ENCODE measurements at regions not wholly inside any gene's neighbourhood (a gene's known extent, or its start where the extent isn't known, plus 50 kb on each side); places are given as distances from the start of the nearest gene placed in this dataset.

DNA sequence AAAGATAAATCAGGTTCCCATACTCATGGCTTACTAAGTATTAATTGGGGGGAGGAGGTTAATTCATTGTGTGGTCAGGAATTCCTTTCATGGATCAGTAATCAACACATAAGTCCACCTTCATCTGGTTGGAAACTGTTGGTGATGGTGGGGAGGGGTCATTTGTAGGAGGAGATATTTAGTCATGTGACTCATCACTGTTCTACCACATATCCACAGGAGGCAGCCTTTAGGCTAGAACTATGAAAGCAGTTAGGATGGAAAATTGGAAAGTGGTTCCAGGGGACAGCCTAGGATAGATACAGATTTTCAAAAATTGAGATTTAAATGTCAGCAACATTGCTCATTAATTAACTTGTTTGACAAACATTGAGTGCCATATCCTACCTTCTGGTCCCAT, 122.8 kb upstream of the PAXBP1 start:
- CTCF ChIA-PET: no interaction called here
- no peaks in the 10 kb centered on the region for H3K36me3 ChIP-seq (ENCODE audit: insufficient read depth, low read length)
- no peaks in the 10 kb centered on the region for H3K27me3 ChIP-seq (ENCODE audit: control insufficient read depth in 1 of 2, insufficient read depth in 2 of 2, low read length in 2 of 2)
- no peak for TF ChIP-seq CTCF (IDR thresholded peaks at IDR 0.05)
- H3K27ac Mint-ChIP-seq: no peak overlapping the region
- peaks cover 12% of the 10 kb centered on the region for H3K27me3 Mint-ChIP-seq
- H3K4me3 Mint-ChIP-seq: no peak overlapping the region
- H3K4me3 ChIP-seq (ENCODE audit: low read length): no peak overlapping the region
- H3K27ac ChIP-seq (ENCODE audit: low read depth in 1 of 2, low read length in 2 of 2): no peak overlapping the region
- no peaks in the 10 kb centered on the region for H3K4me1 ChIP-seq (ENCODE audit: insufficient read depth, low read length)
- no peaks in the 10 kb centered on the region for H3K4me1 Mint-ChIP-seq (ENCODE audit: low read depth)
- H3K9me3 Mint-ChIP-seq: peaks cover 3% of the 10 kb centered on the region
- no peaks in the 10 kb centered on the region for H3K36me3 Mint-ChIP-seq (ENCODE audit: low read depth)
- intact Hi-C loops (cut with DNase I, micrococcal nuclease): no loop called here
- POLR2A ChIA-PET: no interaction called here
- no peak for ATAC-seq (ENCODE audit: poor library complexity)
- DNase-seq: no peak
- no peaks in the 10 kb centered on the region for H3K9me3 ChIP-seq (ENCODE audit: control insufficient read depth in 1 of 2, insufficient read depth in 1 of 2, low read length in 2 of 2)

- Mint-ChIP-seq H3K27me3 (peaks cover 14% of the 10 kb centered on the region), H3K4me1 (ENCODE audit: low read depth) (no peaks in the 10 kb centered on the region), H3K4me3 (no peak overlapping the region), H3K9me3 (no peaks in the 10 kb centered on the region), H3K27ac (no peak overlapping the region), H3K36me3 (ENCODE audit: low read depth) (no peaks in the 10 kb centered on the region)
- H3K27ac ChIP-seq (ENCODE audit: low read depth in 1 of 2, low read length in 2 of 2): no peak overlapping the region
- H3K4me1 ChIP-seq (ENCODE audit: insufficient read depth, low read length): no peaks in the 10 kb centered on the region
- DNase-seq (no peak), ATAC-seq (ENCODE audit: poor library complexity) (no peak)
- POLR2A ChIA-PET: no interaction called here
- TF ChIP-seq CTCF (IDR thresholded peaks at IDR 0.05): no peak
- no peaks in the 10 kb centered on the region for H3K36me3 ChIP-seq (ENCODE audit: insufficient read depth, low read length)
- H3K27me3 ChIP-seq (ENCODE audit: control insufficient read depth in 1 of 2, insufficient read depth in 2 of 2, low read length in 2 of 2): no peaks in the 10 kb centered on the region
- intact Hi-C loops (cut with DNase I, micrococcal nuclease): no loop called here
- no peak overlapping the region for H3K4me3 ChIP-seq (ENCODE audit: low read length)
- no peaks in the 10 kb centered on the region for H3K9me3 ChIP-seq (ENCODE audit: control insufficient read depth in 1 of 2, insufficient read depth in 1 of 2, low read length in 2 of 2)
- CTCF ChIA-PET: no interaction called here
These were observed 124.9 kb upstream of the OLIG2 start for GRCh38 chr21:32900814-32901213.

GRCh38 chr21:32907521-32907920, 118.2 kb upstream of the OLIG2 start:
- ChIA-PET POLR2A (no interaction called here), CTCF (no interaction called here)
- no peaks in the 10 kb centered on the region for H3K4me1 ChIP-seq (ENCODE audit: insufficient read depth, low read length)
- no peak overlapping the region for H3K27ac ChIP-seq (ENCODE audit: low read depth in 1 of 2, low read length in 2 of 2)
- H3K4me3 Mint-ChIP-seq: no peak overlapping the region
- H3K27me3 Mint-ChIP-seq: no peaks in the 10 kb centered on the region
- DNase-seq: no peak
- ATAC-seq (ENCODE audit: poor library complexity): no peak
- H3K36me3 ChIP-seq (ENCODE audit: insufficient read depth, low read length): no peaks in the 10 kb centered on the region
- no peak for TF ChIP-seq CTCF (IDR thresholded peaks at IDR 0.05)
- no peak overlapping the region for H3K27ac Mint-ChIP-seq
- intact Hi-C loops (cut with DNase I, micrococcal nuclease): no loop called here
- H3K9me3 ChIP-seq (ENCODE audit: control insufficient read depth in 1 of 2, insufficient read depth in 1 of 2, low read length in 2 of 2): no peaks in the 10 kb centered on the region
- H3K9me3 Mint-ChIP-seq: no peaks in the 10 kb centered on the region
- no peaks in the 10 kb centered on the region for H3K27me3 ChIP-seq (ENCODE audit: control insufficient read depth in 1 of 2, insufficient read depth in 2 of 2, low read length in 2 of 2)
- H3K4me3 ChIP-seq (ENCODE audit: low read length): no peak overlapping the region
- H3K36me3 Mint-ChIP-seq (ENCODE audit: low read depth): no peaks in the 10 kb centered on the region
- no peaks in the 10 kb centered on the region for H3K4me1 Mint-ChIP-seq (ENCODE audit: low read depth)

Data from CD4-positive, alpha-beta T cell (primary cell).